HG02763 (cell line): ENCODE measurements at regions not wholly inside any gene's neighbourhood (a gene's known extent, or its start where the extent isn't known, plus 50 kb on each side); places are given as distances from the start of the nearest gene placed in this dataset.

Experiments used
- ATAC-seq: cut with Tn5 transposase; IDR thresholded peaks from one replicate; pipeline ENCODE4 v1.9.1; 2021; ENCODE audit warnings: mild to moderate bottlenecking, moderate library complexity; ENCODE audit not compliant: unreplicated experiment

- no peak for ATAC-seq
Observed at GRCh38 chr9:118281772-118282171, 577.6 kb downstream of the TLR4 start.

- no peak for ATAC-seq
Observed at GRCh38 chr9:118283488-118283887, 579.3 kb downstream of the TLR4 start.

GRCh38 chr9:118290116-118290515 lies 585.9 kb downstream of the TLR4 start:
- no peak for ATAC-seq

DNA sequence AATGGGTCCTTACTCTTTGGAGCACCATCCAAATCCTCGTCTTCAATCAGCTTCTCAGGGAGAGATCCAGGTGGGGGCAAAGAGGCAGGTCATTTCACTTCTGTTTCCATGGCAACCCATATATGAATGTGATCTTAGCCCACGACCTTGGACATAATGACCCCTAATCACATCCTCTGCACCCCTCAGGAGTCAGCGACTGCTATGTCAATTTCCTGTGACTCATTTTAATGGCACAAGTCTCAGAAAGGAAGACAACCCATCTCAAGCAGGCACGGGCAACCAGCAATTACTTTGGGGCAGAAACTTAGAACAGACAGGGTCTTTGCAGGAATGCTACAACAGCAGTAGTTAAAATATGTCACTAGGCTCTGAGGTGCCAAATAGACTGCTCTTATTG lies 591.2 kb downstream of the TLR4 start:
- no peak for ATAC-seq

DNA sequence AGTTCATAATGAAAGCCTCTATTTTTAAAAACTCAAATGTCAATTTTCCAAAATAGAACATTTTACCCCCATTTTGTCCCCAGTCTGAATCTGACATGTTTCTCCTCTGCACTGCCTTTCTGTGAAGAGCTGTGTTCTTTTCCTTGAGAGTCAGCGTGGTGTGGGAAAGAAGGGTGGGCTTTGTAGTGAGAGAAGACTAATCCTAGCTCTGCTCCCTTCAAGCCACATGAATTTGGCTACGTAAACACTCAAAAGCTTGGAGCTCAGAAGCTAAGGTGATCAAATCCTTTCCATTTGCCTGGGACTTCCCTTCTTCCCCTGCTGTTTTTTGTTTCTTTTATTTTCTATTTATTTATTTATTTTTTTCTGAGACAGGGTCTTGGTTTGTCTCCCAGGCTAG lies 598.5 kb downstream of the TLR4 start:
- no peak for ATAC-seq

DNA sequence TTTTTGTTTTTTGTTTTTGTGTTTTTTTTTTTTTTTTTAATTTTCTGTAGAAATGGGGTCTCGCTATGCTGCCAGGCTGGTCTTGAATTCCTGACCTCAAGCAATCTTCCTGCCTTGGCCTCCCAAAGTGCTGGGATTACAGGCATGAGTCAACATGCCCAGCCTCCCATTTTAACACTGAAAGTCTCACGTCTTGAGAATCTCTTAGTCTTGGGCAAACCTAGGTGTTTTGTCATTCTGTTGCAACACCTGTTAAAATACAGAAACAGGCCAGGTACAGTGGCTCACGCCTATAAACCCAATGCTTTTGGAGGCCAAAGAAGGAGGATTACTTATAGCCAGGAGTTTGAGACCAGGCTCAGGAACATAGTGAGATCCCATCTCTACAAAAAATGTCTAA lies 599.0 kb downstream of the TLR4 start:
- ATAC-seq = no peak

GRCh38 chr9:118305331-118305730 lies 601.1 kb downstream of the TLR4 start:
- ATAC-seq = no peak

DNA sequence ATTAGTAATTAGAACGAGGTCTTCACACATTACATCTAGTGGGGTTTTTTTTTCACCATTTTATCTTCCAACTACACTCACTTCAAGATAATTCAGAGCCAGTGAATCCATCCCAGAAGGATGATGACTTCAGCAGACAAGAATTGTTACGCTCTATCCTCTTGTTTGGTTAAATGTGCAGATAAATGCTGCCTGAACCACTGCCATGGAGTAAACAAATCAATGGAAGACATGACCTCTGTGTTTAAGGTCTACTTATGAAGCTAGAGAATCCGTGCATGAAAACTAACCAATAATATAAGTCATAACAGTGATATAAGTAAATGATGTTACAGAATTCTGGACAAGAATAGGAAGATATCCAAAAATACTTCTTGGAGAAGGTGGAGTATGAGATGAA lies 602.6 kb downstream of the TLR4 start:
- ATAC-seq = no peak

DNA sequence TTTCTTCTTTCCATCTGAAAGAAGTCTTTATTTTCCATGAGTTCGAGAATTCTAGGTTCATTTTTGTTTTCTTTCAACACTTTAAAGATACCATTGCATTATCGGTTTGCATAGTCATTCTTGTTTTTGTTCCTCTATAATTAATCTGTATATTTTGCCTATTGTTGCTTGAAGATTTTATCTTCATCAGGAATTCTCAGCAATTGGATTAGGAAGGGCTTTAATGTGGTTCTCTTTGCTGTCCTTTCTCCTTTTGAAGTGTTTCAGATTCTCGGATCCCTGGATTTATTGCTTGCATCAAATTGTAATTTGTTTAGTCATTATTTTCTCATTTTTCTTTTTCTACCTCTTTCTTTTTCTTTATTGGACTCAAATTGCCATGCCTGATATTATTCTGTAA lies 609.8 kb downstream of the TLR4 start:
- no peak for ATAC-seq

GRCh38 chr9:118316831-118317343 lies 612.7 kb downstream of the TLR4 start:
- no peak for ATAC-seq

DNA sequence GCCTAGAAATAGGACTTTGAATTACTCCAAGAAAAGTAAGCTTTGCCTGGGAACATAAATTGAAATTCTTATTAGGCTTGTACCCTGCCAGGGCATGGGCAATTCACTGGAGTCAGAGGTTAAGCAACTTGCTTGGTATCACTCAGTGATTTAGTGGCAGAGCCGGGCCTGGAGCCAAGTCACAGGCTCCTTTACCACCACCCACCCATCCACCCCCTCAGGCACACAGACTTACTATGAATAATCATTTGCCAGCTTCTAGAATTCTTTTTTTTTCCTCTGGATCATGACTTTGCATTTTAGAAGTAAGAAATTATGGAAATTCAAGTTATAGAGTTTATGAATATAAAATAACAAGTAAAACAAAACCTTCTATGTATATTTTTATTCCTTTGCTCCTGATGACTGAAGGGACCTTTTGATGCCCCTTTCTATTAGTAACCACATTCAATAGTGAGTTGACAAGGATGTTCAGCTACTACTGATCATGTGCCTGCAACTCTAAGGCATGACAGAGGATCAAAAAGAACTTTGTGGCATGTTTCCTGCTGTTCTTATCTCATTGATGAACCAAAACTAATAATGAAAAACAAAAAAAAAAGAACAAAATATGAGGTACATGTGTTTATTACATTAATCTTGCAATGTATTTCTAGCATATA lies 614.7 kb downstream of the TLR4 start:
- no peak for ATAC-seq

GRCh38 chr9:118321788-118322187 lies 617.6 kb downstream of the TLR4 start:
- no peak for ATAC-seq

- no peak for ATAC-seq
Observed at GRCh38 chr9:118324706-118325105, 620.5 kb downstream of the TLR4 start.

GRCh38 chr9:118325757-118326156 lies 621.6 kb downstream of the TLR4 start:
- no peak for ATAC-seq

DNA sequence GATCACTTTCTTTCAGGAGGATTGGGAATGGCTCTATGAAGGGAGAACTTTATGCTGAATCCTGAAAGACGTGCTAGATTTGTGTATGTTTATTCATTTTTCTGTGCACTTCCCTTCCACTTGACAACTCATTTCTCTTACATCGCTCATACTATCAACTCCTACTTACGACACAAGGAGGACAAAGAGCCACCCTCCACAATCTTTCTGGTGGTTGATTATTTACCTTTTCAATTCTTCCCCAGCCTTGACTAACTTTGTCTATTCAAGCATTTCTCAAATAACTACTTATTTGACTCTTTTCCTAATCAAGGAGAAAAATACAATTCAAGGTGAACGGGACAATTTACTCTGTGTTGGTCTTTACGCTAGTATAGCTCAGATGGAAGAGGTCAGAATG lies 622.1 kb downstream of the TLR4 start:
- no peak for ATAC-seq

GRCh38 chr9:118330191-118330986 lies 626.2 kb downstream of the TLR4 start:
- no peak for ATAC-seq

GRCh38 chr9:118331622-118332045 lies 627.4 kb downstream of the TLR4 start:
- no peak for ATAC-seq

DNA sequence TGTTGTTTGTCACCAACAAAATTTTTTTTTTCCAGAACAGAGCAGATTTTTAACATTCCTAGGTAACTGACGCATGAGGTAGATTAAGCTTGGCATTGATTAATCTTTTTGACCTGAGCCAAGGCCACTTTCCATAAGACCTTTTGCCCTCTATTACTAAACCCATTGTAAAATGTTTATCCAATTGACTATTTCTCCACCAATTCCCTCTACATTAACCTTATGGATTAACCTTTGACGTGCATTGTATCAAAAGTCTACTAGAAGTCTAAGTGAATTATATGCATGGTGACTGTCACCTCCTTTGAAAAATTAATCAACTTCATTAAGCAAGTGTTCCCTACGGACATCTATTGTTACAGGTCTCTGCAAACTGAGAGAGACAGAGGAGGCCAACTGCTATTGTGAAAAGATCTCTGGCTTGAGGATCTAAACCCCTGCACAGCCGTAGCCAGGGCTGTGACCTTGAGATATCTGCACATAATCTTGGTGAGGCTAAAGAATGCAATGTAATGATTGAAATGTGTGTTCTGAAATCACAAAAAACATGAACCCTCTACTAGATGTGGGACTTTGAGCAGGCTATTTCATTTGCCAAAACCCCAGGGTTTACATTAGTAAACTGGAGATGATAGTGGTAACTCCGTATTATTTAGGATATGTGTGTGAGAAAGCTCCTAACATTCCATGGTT lies 632.2 kb downstream of the TLR4 start:
- no peak for ATAC-seq

DNA sequence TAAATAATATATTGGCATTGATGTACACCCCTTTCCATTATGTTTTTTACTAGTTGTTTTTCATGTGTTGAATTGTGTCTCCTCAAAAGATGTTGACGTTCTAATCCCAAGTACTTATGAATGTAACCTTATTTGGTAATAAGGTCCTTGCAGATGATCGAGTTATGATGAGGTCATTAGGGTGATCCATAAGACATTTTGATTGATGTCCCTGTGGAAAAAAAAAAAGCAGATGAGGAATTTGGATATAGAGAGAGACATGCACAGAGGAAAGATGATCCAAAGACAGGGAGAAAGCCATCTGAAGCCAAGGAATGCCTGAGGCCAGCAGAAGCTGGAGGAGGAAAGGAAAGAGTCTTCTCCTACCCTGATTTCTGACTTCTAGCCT lies 632.7 kb downstream of the TLR4 start:
- no peak for ATAC-seq

DNA sequence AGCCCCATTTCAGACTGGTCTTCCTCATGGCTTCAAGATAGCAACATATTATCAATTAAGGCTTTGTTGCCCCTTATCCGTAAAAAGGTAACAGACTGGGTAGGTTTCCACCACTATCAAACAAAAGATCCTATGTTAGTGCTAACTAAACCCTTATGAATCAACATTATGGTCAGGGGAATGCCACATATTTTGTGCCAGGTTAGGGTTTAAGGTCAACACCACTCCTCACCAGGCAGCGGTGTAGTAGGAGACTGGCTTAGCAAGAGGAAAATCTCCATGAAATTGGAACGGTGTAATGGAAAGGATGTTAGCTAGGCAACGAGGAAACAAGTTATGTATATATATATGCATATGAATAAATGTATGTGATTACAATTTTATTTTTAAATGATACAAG lies 655.8 kb downstream of the TLR4 start:
- ATAC-seq = no peak

DNA sequence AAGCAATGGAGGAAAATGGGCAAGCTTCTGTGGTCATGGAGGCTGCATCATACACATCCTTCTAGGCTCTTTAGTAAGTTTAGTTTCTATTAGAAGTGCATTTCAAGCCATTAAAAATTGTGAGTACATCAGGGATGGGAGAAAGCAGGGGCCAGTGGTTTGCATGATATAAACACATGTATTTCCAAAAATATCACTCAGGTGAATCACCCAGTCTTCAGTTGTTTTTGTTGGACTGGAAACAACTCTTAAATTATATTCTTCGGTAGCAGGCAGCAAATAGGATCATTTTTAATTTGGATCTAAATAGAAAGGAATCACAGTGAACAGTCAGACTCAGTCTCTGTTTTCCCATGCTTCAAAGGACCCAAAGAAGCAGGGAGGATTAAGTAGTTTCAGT lies 657.9 kb downstream of the TLR4 start:
- ATAC-seq = no peak

- no peak for ATAC-seq
Observed at GRCh38 chr9:118362596-118362995, 658.4 kb downstream of the TLR4 start.
